Neural cell (in vitro differentiated cells): ENCODE measurements at regions not wholly inside any gene's neighbourhood (a gene's known extent, or its start where the extent isn't known, plus 50 kb on each side); places are given as distances from the start of the nearest gene placed in this dataset.

Experiments
- H2AFZ ChIP-seq: fragments of 200-600, 300-800 bp; sonication (generic), shearing (Covaris generic); 2 replicates; pipeline ENCODE4 v1.6.0; 2014; ENCODE audit warnings: low read depth, mild to moderate bottlenecking, antibody characterized with exemption, low read length, moderate library complexity
- H3F3A ChIP-seq: fragments of 200-600 bp; shearing (Covaris generic); 2 replicates; pipeline ENCODE4 v1.6.1; 2016; ENCODE audit warnings: mild to moderate bottlenecking, moderate library complexity, mixed read lengths, antibody characterized with exemption, low read length; ENCODE audit not compliant: insufficient read depth, poor library complexity, severe bottlenecking
- H3K27ac ChIP-seq: fragments of 200-600, 300-800 bp; sonication (generic), shearing (Covaris generic); 2 replicates; pipeline ENCODE4 v1.5.1; 2014; ENCODE audit warnings: mild to moderate bottlenecking, low read length, moderate library complexity
- H3K27me3 ChIP-seq: fragments of 300-800, 200-600 bp; sonication (generic), shearing (Covaris generic); 2 replicates; pipeline ENCODE4 v1.6.0; 2014; ENCODE audit warnings: mild to moderate bottlenecking, low read depth, low read length, moderate library complexity; ENCODE audit not compliant: insufficient read depth
- H3K36me3 ChIP-seq: fragments of 300-800, 200-600 bp; sonication (generic), shearing (Covaris generic); 2 replicates; pipeline ENCODE4 v1.5.1; 2014; ENCODE audit warnings: mild to moderate bottlenecking, antibody characterized with exemption, low read length, moderate library complexity; ENCODE audit not compliant: insufficient read depth
- H3K4me2 ChIP-seq: fragments of 300-800, 200-600 bp; sonication (generic), shearing (Covaris generic); 2 replicates; pipeline ENCODE4 v1.6.0; 2014; ENCODE audit warnings: mild to moderate bottlenecking, low read length
- H3K4me3 ChIP-seq: fragments of 300-800, 200-600 bp; sonication (generic), shearing (Covaris generic); 2 replicates; pipeline ENCODE4 v1.5.1; 2014; ENCODE audit warnings: mild to moderate bottlenecking, low read length, moderate library complexity
- H3K79me2 ChIP-seq: fragments of 200-600 bp; shearing (Covaris generic); replicated peaks from 2 replicates; pipeline ENCODE4 v1.6.0; 2014; ENCODE audit warnings: mild to moderate bottlenecking, low read length, moderate library complexity; ENCODE audit not compliant: insufficient read depth
- H3K9ac ChIP-seq: fragments of 300-800, 200-600 bp; sonication (generic), shearing (Covaris generic); 2 replicates; pipeline ENCODE4 v1.6.1; 2016; ENCODE audit warnings: mild to moderate bottlenecking, low read length, mixed read lengths
- H3K9me2 ChIP-seq: fragments of 200-600 bp; shearing (Covaris generic); 2 replicates; pipeline ENCODE4 v1.6.1; 2016; ENCODE audit warnings: mild to moderate bottlenecking, low read length, mixed read lengths; ENCODE audit not compliant: insufficient read depth
- H3K9me3 ChIP-seq: fragments of 200-600, 300-800 bp; sonication (generic), shearing (Covaris generic); 2 replicates; pipeline ENCODE4 v1.6.1; 2016; ENCODE audit warnings: mild to moderate bottlenecking, mixed run types, low read length, moderate library complexity, mixed read lengths
- H4K20me1 ChIP-seq: fragments of 200-600 bp; shearing (Covaris generic); 2 replicates; pipeline ENCODE4 v1.6.1; 2016; ENCODE audit warnings: mild to moderate bottlenecking, mixed run types; ENCODE audit not compliant: insufficient read depth
- EP300 ChIP-seq: fragments of 450-650 bp; conservative IDR thresholded peaks from 2 replicates; pipeline ENCODE4 v1.6.1; 2014; ENCODE audit warnings: antibody characterized with exemption, mild to moderate bottlenecking, moderate library complexity; ENCODE audit not compliant: poor library complexity, severe bottlenecking
- EZH2 ChIP-seq: fragments of 200-600, 300-800 bp; shearing (Covaris generic), sonication (generic); IDR thresholded peaks from 2 replicates; pipeline ENCODE4 v1.6.1; 2014; ENCODE audit warnings: antibody characterized with exemption, low read length, borderline replicate concordance, mild to moderate bottlenecking; ENCODE audit not compliant: insufficient read depth, poor library complexity, severe bottlenecking
- MXI1 ChIP-seq: fragments of 450-650 bp; conservative IDR thresholded peaks from 2 replicates; pipeline ENCODE4 v1.6.1; 2014; ENCODE audit warnings: antibody characterized with exemption, mild to moderate bottlenecking; ENCODE audit not compliant: poor library complexity, severe bottlenecking
- POLR2AphosphoS5 ChIP-seq: IDR thresholded peaks from 2 replicates; pipeline ENCODE4 v1.6.1; 2012
- RAD21 ChIP-seq: fragments of 450-650 bp; conservative IDR thresholded peaks from 2 replicates; pipeline ENCODE4 v1.6.1; 2014; ENCODE audit warnings: antibody characterized with exemption, mild to moderate bottlenecking, moderate library complexity
- SMC3 ChIP-seq: fragments of 450-650 bp; conservative IDR thresholded peaks from 2 replicates; pipeline ENCODE4 v1.6.1; 2014; ENCODE audit warnings: antibody characterized with exemption, mild to moderate bottlenecking, moderate library complexity; ENCODE audit not compliant: poor library complexity
- TAF1 ChIP-seq: IDR thresholded peaks from 2 replicates; pipeline ENCODE4 v1.6.1; 2012; ENCODE audit warnings: low read depth
- TF ChIP-seq, protein P1 (sequence below): fragments of 450-650 bp; IDR thresholded peaks from 2 replicates; pipeline ENCODE4 v1.5.1; 2014; ENCODE audit warnings: antibody characterized with exemption, mild to moderate bottlenecking, moderate library complexity; ENCODE audit not compliant: poor library complexity, severe bottlenecking
- TF ChIP-seq, protein P2 (sequence below): IDR thresholded peaks from 2 replicates; pipeline ENCODE4 v1.6.1; 2012; ENCODE audit warnings: borderline replicate concordance

DNA sequence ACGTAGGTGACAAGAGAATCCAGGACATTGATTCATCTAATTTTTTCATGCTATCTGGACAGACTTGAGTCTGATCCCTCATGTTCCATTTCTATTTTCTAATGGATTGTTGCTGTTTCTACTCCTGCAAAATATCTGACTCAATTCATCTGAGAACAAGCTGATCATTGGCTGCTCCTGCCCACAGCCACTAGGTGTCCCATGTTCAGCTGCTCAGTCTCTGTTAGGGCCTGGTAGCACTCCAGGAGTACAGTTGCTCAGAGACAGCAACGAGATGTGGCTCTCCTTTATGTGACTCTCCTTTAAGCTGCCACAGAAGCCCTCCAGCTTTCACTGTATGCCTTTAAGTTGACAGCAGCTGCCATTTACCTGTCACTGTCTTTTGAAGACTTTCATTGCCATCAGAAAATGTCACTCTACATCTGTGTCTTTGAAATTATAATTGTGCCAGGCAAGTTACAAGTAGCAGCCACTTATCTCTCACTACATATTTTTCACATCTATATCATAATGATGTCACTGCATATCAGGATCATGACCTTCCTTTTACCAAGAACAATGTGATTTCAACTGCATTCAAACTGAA is 1944.2 kb upstream of the NUDT12 start:
- Histone ChIP-seq H4K20me1 (no peaks in the 10 kb centered on the region), H3K9me2 (no peaks in the 10 kb centered on the region), H3K4me3 (no peak overlapping the region), H3K9me3 (no peaks in the 10 kb centered on the region), H3K4me2 (no peak overlapping the region), H3F3A (no peaks in the 10 kb centered on the region), H3K27me3 (no peaks in the 10 kb centered on the region), H3K79me2 (no peaks in the 10 kb centered on the region), H3K9ac (peak overlapping the region; percentile 52), H3K36me3 (no peaks in the 10 kb centered on the region), H2AFZ (no peak overlapping the region), H3K27ac (peak overlapping the region; percentile 78)
- TF ChIP-seq POLR2AphosphoS5 (peak; percentile 97), EP300 (peak; percentile 100), EZH2 (no peak), RAD21 (peak; percentile 71), SMC3 (peak; percentile 68), TAF1 (no peak), MXI1 (peak; percentile 9)
- TF ChIP-seq, protein P1, sequence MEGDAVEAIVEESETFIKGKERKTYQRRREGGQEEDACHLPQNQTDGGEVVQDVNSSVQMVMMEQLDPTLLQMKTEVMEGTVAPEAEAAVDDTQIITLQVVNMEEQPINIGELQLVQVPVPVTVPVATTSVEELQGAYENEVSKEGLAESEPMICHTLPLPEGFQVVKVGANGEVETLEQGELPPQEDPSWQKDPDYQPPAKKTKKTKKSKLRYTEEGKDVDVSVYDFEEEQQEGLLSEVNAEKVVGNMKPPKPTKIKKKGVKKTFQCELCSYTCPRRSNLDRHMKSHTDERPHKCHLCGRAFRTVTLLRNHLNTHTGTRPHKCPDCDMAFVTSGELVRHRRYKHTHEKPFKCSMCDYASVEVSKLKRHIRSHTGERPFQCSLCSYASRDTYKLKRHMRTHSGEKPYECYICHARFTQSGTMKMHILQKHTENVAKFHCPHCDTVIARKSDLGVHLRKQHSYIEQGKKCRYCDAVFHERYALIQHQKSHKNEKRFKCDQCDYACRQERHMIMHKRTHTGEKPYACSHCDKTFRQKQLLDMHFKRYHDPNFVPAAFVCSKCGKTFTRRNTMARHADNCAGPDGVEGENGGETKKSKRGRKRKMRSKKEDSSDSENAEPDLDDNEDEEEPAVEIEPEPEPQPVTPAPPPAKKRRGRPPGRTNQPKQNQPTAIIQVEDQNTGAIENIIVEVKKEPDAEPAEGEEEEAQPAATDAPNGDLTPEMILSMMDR: peak; percentile 79
- TF ChIP-seq, protein P2, sequence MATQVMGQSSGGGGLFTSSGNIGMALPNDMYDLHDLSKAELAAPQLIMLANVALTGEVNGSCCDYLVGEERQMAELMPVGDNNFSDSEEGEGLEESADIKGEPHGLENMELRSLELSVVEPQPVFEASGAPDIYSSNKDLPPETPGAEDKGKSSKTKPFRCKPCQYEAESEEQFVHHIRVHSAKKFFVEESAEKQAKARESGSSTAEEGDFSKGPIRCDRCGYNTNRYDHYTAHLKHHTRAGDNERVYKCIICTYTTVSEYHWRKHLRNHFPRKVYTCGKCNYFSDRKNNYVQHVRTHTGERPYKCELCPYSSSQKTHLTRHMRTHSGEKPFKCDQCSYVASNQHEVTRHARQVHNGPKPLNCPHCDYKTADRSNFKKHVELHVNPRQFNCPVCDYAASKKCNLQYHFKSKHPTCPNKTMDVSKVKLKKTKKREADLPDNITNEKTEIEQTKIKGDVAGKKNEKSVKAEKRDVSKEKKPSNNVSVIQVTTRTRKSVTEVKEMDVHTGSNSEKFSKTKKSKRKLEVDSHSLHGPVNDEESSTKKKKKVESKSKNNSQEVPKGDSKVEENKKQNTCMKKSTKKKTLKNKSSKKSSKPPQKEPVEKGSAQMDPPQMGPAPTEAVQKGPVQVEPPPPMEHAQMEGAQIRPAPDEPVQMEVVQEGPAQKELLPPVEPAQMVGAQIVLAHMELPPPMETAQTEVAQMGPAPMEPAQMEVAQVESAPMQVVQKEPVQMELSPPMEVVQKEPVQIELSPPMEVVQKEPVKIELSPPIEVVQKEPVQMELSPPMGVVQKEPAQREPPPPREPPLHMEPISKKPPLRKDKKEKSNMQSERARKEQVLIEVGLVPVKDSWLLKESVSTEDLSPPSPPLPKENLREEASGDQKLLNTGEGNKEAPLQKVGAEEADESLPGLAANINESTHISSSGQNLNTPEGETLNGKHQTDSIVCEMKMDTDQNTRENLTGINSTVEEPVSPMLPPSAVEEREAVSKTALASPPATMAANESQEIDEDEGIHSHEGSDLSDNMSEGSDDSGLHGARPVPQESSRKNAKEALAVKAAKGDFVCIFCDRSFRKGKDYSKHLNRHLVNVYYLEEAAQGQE: peak; percentile 48

GRCh38 chr5:105503950-105504349 is 1941.4 kb upstream of the NUDT12 start:
- Histone ChIP-seq H2AFZ (no peak overlapping the region), H3K4me3 (no peak overlapping the region), H3K27ac (no peak overlapping the region), H3K27me3 (no peaks in the 10 kb centered on the region), H3K4me2 (no peak overlapping the region), H3K9me2 (no peaks in the 10 kb centered on the region), H3K79me2 (no peaks in the 10 kb centered on the region), H4K20me1 (no peaks in the 10 kb centered on the region), H3K9me3 (no peaks in the 10 kb centered on the region), H3F3A (no peaks in the 10 kb centered on the region), H3K36me3 (no peaks in the 10 kb centered on the region), H3K9ac (no peak overlapping the region)
- TF ChIP-seq, protein P1: no peak
- no peak for TF ChIP-seq SMC3
